IPS DF 6.9 (cell line): ENCODE measurements at regions not wholly inside any gene's neighbourhood (a gene's known extent, or its start where the extent isn't known, plus 50 kb on each side); places are given as distances from the start of the nearest gene placed in this dataset.
"Not testable (repeated sequence)": the region's sequence is repeated elsewhere in the genome, so short reads cannot be mapped to it uniquely, and the experiment has no call there.

Source experiments
- DNase-seq: peaks from one replicate; pipeline ENCODE4 v3.0.0-alpha.2; 2013; ENCODE audit warnings: low read depth, low spot score
- H3K27ac ChIP-seq: one replicate; pipeline ENCODE4 v1.5.1; 2013; ENCODE audit warnings: low read length, control low read depth
- H3K27me3 ChIP-seq: 2 replicates; pipeline ENCODE4 v1.6.1; 2013; ENCODE audit warnings: mild to moderate bottlenecking, low read length; ENCODE audit not compliant: control insufficient read depth, insufficient read depth
- H3K36me3 ChIP-seq: 2 replicates; pipeline ENCODE4 v1.6.1; 2013; ENCODE audit warnings: low read length; ENCODE audit not compliant: control insufficient read depth, insufficient read depth
- H3K4me1 ChIP-seq: 2 replicates; pipeline ENCODE4 v1.6.1; 2013; ENCODE audit warnings: low read length; ENCODE audit not compliant: control insufficient read depth, insufficient read depth
- H3K4me3 ChIP-seq: 2 replicates; pipeline ENCODE4 v1.5.1; 2013; ENCODE audit warnings: mild to moderate bottlenecking, low read length
- H3K9me3 ChIP-seq: 2 replicates; pipeline ENCODE4 v1.6.1; 2013; ENCODE audit warnings: low read length, inconsistent platforms; ENCODE audit not compliant: control insufficient read depth, insufficient read depth
- WGBS: extraction: QIAGEN DNeasy Blood & Tissue Kit; methylation state at CpG from one replicate; pipeline ENCODE4 v1.1.7; 2013; ENCODE audit warnings: mixed read lengths, missing lambda C conversion rate; ENCODE audit not compliant: insufficient read length, insufficient coverage; 5-methylcytosine and 5-hydroxymethylcytosine counted together

- Histone ChIP-seq H3K4me3 (no peak overlapping the region), H3K36me3 (no peaks in the 10 kb centered on the region), H3K27me3 (no peaks in the 10 kb centered on the region), H3K27ac (no peak overlapping the region), H3K9me3 (no peaks in the 10 kb centered on the region), H3K4me1 (no peaks in the 10 kb centered on the region; the same call in 1 of the 2 replicates)
- WGBS, result no CpG with 5 or more reads among the region's 2 CpGs
- no peak for DNase-seq
Measured at GRCh38 chr12:11978726-11979384, 91.9 kb upstream of the BCL2L14 start.

DNA sequence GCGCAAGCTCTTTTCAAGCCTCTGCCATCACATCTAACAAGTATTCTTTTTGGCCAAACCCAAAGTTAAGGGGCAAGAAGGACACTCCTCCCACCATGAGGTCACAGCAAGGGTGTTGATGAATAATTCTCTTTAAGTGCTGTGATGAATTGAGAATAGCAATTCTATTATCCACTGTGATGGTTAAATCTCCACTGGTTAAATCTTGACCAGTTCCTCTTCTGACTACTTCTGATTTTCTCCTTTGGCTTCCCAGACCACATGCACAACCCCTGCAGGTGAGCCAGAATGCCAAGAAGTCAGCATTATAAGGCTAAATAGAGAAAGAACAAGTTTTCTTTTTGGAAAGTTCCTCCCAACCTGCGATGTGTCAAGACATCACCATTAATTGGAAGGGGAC, 90.6 kb upstream of the BCL2L14 start:
- Histone ChIP-seq H3K9me3 (no peaks in the 10 kb centered on the region), H3K27ac (no peak overlapping the region), H3K36me3 (no peaks in the 10 kb centered on the region), H3K4me1 (no peaks in the 10 kb centered on the region; the same call in 1 of the 2 replicates), H3K27me3 (no peaks in the 10 kb centered on the region), H3K4me3 (no peak overlapping the region)
- DNase-seq, result no peak
- WGBS, result no CpG with 5 or more reads among the region's 2 CpGs

GRCh38 chr12:11981121-11981733, 89.5 kb upstream of the BCL2L14 start:
- Histone ChIP-seq H3K27me3 (no peaks in the 10 kb centered on the region), H3K27ac (no peak overlapping the region), H3K4me1 (no peaks in the 10 kb centered on the region; the same call in 1 of the 2 replicates), H3K4me3 (no peak overlapping the region), H3K9me3 (no peaks in the 10 kb centered on the region), H3K36me3 (no peaks in the 10 kb centered on the region; the same call in 1 of the 2 replicates)
- no CpG with 5 or more reads among the region's 7 CpGs for WGBS
- no peak for DNase-seq

DNA sequence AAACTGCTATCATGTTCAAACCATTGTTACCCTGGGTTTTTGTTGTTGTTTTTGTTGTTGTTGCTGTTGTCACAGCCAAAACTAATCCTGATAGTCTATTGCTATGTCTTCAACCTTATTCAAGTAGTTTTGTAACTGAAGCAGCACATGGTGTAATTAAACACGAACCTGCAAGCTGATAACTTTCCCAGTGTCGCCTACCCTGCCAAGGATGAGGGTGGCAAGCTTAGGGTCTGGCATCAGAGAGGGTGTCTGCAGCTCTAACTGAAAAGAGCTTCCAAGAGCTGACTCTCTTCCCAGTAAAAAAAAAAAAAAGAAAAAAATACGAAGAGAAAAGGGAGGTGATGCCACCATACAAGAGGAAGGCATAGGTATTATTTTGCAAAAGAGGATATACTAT, 86.3 kb upstream of the BCL2L14 start:
- no peak overlapping the region for H3K27ac ChIP-seq
- H3K36me3 ChIP-seq, result no peaks in the 10 kb centered on the region; the same call in 1 of the 2 replicates
- DNase-seq, result no peak
- H3K4me3 ChIP-seq, result no peak overlapping the region
- no CpG with 5 or more reads among the region's 3 CpGs for WGBS
- no peaks in the 10 kb centered on the region; the same call in 1 of the 2 replicates for H3K4me1 ChIP-seq
- H3K9me3 ChIP-seq, result no peaks in the 10 kb centered on the region
- H3K27me3 ChIP-seq, result no peaks in the 10 kb centered on the region

DNA sequence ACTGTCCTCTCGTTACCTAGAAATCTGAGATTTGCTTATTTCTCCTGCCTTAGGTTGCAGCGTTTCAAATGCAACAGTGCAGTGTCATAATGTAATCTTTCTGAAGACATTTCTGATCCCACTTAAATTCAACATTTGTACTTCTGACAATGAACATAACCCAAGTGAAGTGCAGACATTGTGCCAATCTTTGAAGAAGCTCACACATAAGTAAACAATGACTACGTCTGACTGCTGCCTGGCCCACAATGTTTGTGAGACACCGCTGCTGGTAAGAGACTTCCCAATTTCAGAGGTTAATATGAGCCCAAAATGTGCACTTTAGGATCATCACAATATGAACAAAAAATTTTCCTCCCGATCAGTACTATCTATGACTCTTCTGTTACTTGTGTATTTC, 84.6 kb upstream of the BCL2L14 start:
- Histone ChIP-seq H3K36me3 (no peaks in the 10 kb centered on the region; the same call in 1 of the 2 replicates), H3K27me3 (no peaks in the 10 kb centered on the region), H3K27ac (no peak overlapping the region), H3K9me3 (no peaks in the 10 kb centered on the region), H3K4me3 (no peak overlapping the region), H3K4me1 (no peaks in the 10 kb centered on the region; the same call in 1 of the 2 replicates)
- WGBS, result no CpG with 5 or more reads among the region's 5 CpGs
- no peak for DNase-seq

DNA sequence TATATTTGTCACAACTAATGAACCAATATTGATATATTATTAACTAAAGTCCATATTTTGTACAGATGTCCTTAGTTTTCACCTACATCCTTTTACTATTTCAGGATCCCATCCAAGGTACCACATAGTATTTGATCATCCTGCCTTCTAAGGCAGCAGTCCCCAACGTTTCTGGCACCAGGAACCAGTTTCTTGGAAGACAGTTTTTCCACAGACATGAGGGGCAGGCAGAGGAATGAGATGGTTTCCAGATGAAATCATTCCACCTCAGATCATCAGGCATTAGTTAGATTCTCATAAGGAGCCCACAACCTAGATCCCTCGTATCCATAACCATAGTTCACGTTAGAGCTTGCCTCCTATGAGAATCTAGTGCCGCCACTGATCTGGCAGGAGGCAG, 82.8 kb upstream of the BCL2L14 start:
- no peaks in the 10 kb centered on the region for H3K4me1 ChIP-seq
- H3K27me3 ChIP-seq, result no peaks in the 10 kb centered on the region
- no peak overlapping the region for H3K4me3 ChIP-seq
- no peaks in the 10 kb centered on the region; the same call in 1 of the 2 replicates for H3K36me3 ChIP-seq
- no peak overlapping the region for H3K27ac ChIP-seq
- H3K9me3 ChIP-seq, result no peaks in the 10 kb centered on the region
- DNase-seq, result no peak
- no CpG with 5 or more reads among the region's 4 CpGs for WGBS

DNA sequence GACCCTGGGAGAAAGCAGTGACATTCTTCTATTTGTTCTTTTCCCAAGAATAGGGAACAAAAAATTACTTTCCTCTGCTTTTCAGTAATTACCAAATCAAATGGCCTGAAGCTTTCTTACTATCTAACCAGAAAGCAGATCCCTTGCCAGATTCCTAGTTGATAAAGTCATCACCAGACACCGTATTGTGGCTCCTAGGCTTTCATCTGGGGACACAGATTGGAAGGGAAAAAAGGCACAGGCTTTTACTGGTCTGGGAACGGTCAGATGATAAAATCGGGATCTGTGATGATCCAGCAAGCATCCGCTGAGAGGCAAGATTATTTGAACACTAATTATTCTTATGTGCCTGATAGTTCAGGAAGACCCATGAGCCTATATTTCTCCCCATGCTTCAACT, 79.1 kb upstream of the BCL2L14 start:
- H3K27me3 ChIP-seq, result no peaks in the 10 kb centered on the region
- no CpG with 5 or more reads among the region's 4 CpGs for WGBS
- H3K9me3 ChIP-seq, result no peaks in the 10 kb centered on the region
- H3K4me1 ChIP-seq, result no peaks in the 10 kb centered on the region
- no peak overlapping the region for H3K27ac ChIP-seq
- no peaks in the 10 kb centered on the region for H3K36me3 ChIP-seq
- H3K4me3 ChIP-seq, result no peak overlapping the region
- DNase-seq, result no peak

DNA sequence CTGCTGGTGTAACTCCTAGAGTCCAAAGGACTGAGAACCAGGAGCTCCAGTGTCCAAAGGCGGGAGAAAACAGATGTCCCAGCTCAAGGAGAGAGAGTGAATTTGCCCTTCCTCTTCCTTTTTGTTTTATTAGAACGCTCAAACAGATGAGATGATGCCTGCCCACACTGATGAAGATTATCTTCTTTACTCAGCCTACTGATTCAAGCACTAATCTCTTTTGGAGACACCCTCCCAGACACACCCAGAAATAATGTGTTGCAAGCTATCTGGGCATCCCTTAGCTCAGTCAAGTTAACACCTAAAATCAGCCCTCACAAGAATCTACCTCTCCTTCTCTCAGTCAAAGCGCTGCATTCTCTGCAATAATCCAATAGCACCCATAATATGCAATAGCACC, 78.2 kb upstream of the BCL2L14 start:
- Histone ChIP-seq H3K27ac (no peak overlapping the region), H3K4me3 (no peak overlapping the region), H3K27me3 (no peaks in the 10 kb centered on the region), H3K9me3 (no peaks in the 10 kb centered on the region), H3K36me3 (no peaks in the 10 kb centered on the region), H3K4me1 (no peaks in the 10 kb centered on the region)
- no CpG with 5 or more reads among the region's 3 CpGs for WGBS
- DNase-seq, result no peak

DNA sequence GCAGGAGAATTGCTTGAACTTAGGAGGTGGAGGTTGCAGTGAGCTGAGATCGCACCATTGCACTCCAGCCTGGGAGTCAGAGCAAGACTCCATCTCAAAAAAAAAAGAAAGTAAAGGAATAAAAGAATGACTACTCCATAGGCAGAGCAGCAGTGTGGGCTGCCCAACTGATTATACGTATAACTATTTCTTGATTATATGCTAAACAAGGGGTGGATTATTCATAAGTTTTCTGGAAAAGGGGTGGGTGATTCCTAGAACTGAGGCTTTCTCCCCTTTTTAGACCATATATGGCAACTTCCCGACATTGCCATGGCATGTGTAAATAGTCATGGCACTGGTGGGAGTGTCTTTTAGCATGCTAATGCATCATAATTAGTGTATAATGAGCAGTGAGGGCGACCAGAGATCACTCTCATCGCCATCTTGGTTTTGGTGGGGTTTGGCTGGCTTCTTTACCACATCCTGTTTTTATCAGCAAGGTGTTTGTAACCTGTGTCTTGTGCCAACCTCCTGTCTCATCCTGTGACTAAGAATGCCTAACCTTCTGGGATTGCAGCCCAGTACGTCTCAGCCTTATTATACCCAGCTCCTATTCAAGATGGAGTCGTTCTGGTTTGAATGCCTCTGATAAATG, 72.3 kb upstream of the BCL2L14 start:
- not testable (repeated sequence) for H3K9me3 ChIP-seq, H3K27me3 ChIP-seq, H3K27ac ChIP-seq, DNase-seq, H3K36me3 ChIP-seq, H3K4me1 ChIP-seq, H3K4me3 ChIP-seq
- no CpG with 5 or more reads among the region's 7 CpGs for WGBS

DNA sequence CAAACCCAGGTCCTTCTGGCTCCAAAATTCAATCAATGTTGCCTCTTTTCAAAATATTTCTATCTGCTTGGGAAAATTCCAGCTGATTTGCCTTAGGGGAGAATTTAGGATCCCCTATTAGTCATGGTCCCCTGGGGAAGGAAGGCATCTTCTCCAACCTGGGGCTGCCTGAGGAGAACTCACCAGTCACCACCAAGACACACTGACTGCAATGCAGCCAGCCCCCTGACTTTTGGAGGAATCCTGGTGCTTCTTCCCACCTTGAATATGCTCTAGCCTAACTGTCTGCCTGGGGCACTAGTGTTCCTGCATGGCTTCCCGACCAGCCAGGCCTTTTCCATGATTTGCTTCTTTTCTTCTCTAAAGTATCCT, 71.8 kb upstream of the BCL2L14 start:
- Histone ChIP-seq H3K27ac (no peak overlapping the region), H3K27me3 (no peaks in the 10 kb centered on the region), H3K4me1 (no peaks in the 10 kb centered on the region), H3K9me3 (no peaks in the 10 kb centered on the region), H3K4me3 (no peak overlapping the region), H3K36me3 (no peaks in the 10 kb centered on the region)
- DNase-seq, result no peak
- WGBS, result no CpG with 5 or more reads among the region's 1 CpG
